GM23338 (cell line): ENCODE measurements at regions not wholly inside any gene's neighbourhood (a gene's known extent, or its start where the extent isn't known, plus 50 kb on each side); places are given as distances from the start of the nearest gene placed in this dataset.

ENCODE experiments used
- ATAC-seq: fragments of 200-7000 bp; cut with Tn5 transposase; 3 replicates; pipeline ENCODE4 v1.9.1; 2020
- DNase-seq: peaks from one replicate; pipeline ENCODE4 v3.0.0-alpha.2; 2015; ENCODE audit warnings: low spot score
- H2AFZ ChIP-seq: fragments of 200-600 bp; sonication (generic); 2 replicates; pipeline ENCODE4 v1.8.0; 2016; ENCODE audit warnings: antibody characterized with exemption, mild to moderate bottlenecking, moderate library complexity
- H3F3A ChIP-seq: fragments of 200-600 bp; sonication (generic); replicated peaks from 2 replicates; pipeline ENCODE4 v1.8.0; 2017; ENCODE audit warnings: antibody characterized with exemption, mixed run types, low read depth
- H3K27ac ChIP-seq: fragments of 200-600 bp; sonication (generic); 2 replicates; pipeline ENCODE4 v1.6.1; 2016; ENCODE audit warnings: low read depth
- H3K27me3 ChIP-seq: fragments of 200-600 bp; sonication (generic); 2 replicates; pipeline ENCODE4 v1.8.0; 2016; ENCODE audit warnings: mild to moderate bottlenecking, mixed run types, moderate library complexity; ENCODE audit not compliant: insufficient read depth
- H3K36me3 ChIP-seq: fragments of 200-600 bp; sonication (generic); 2 replicates; pipeline ENCODE4 v1.8.0; 2016; ENCODE audit warnings: mild to moderate bottlenecking; ENCODE audit not compliant: insufficient read depth
- H3K4me1 ChIP-seq: fragments of 200-600 bp; sonication (generic); 2 replicates; pipeline ENCODE4 v1.8.0; 2016; ENCODE audit warnings: mild to moderate bottlenecking, moderate library complexity; ENCODE audit not compliant: insufficient read depth
- H3K4me2 ChIP-seq: fragments of 200-600 bp; sonication (generic); 2 replicates; pipeline ENCODE4 v1.7.1; 2017; ENCODE audit warnings: mixed run types
- H3K4me3 ChIP-seq: fragments of 200-600 bp; sonication (generic); 2 replicates; pipeline ENCODE4 v1.6.1; 2016; ENCODE audit warnings: mixed run types
- H3K79me2 ChIP-seq: fragments of 200-600 bp; sonication (generic); replicated peaks from 2 replicates; pipeline ENCODE4 v1.8.0; 2017; ENCODE audit warnings: mild to moderate bottlenecking; ENCODE audit not compliant: insufficient read depth
- H3K9me2 ChIP-seq: fragments of 200-600 bp; sonication (generic); 2 replicates; pipeline ENCODE4 v1.8.0; 2017; ENCODE audit not compliant: insufficient read depth
- H4K20me1 ChIP-seq: fragments of 200-600 bp; sonication (generic); replicated peaks from 2 replicates; pipeline ENCODE4 v1.8.0; 2017; ENCODE audit warnings: mild to moderate bottlenecking; ENCODE audit not compliant: insufficient read depth
- H3K27ac Mint-ChIP-seq: 2 replicates; pipeline ENCODE4 v1.8.0; 2020; ENCODE audit warnings: inconsistent platforms, mild to moderate bottlenecking, moderate library complexity, mixed read lengths
- H3K27me3 Mint-ChIP-seq: 3 replicates; pipeline ENCODE4 v1.8.0; 2022; ENCODE audit warnings: low read depth, mild to moderate bottlenecking, moderate library complexity, mixed read lengths, inconsistent platforms; ENCODE audit not compliant: insufficient read depth, poor library complexity
- H3K36me3 Mint-ChIP-seq: 3 replicates; pipeline ENCODE4 v1.8.0; 2021; ENCODE audit warnings: low read depth, mild to moderate bottlenecking, inconsistent platforms, moderate library complexity, mixed read lengths
- H3K4me1 Mint-ChIP-seq: 3 replicates; pipeline ENCODE4 v1.8.0; 2020; ENCODE audit warnings: mild to moderate bottlenecking, inconsistent platforms, mixed read lengths
- H3K4me3 Mint-ChIP-seq: 3 replicates; pipeline ENCODE4 v1.8.0; 2021; ENCODE audit warnings: moderate library complexity, mild to moderate bottlenecking, inconsistent platforms, mixed read lengths
- H3K9me3 Mint-ChIP-seq: 3 replicates; pipeline ENCODE4 v1.8.0; 2020; ENCODE audit warnings: moderate library complexity, mild to moderate bottlenecking, inconsistent platforms, mixed read lengths
- CREB1 ChIP-seq: fragments of 250-450 bp; sonication (Bioruptor Pico); IDR thresholded peaks from 2 replicates; pipeline ENCODE4 v1.5.0; 2020; ENCODE audit warnings: low read depth, mild to moderate bottlenecking, moderate library complexity
- CTCF ChIP-seq, 2 experiments: fragments of 200-600 bp in 1 of 2; sonication (generic) in 1 of 2; conservative IDR thresholded peaks; 2 replicates each; pipeline versions ENCODE4 v1.5.1 to v1.6.1; 2016 to 2017; ENCODE audit warnings: antibody characterized with exemption in 2 of 2, low read depth in 2 of 2, mild to moderate bottlenecking in 2 of 2, moderate library complexity in 1 of 2
- EZH2 ChIP-seq: fragments of 200-600 bp; sonication (generic); IDR thresholded peaks from one replicate; pipeline ENCODE4 v1.8.0; 2017; ENCODE audit warnings: antibody characterized with exemption, mild to moderate bottlenecking, low read depth; ENCODE audit not compliant: unreplicated experiment
- EZH2phosphoT487 ChIP-seq: fragments of 200-600 bp; sonication (generic); IDR thresholded peaks from one replicate; pipeline ENCODE4 v1.8.1; 2018; ENCODE audit warnings: antibody characterized with exemption; ENCODE audit not compliant: unreplicated experiment
- JUNB ChIP-seq: IDR thresholded peaks from one replicate; pipeline ENCODE4 v1.6.1; 2016; ENCODE audit warnings: antibody characterized with exemption; ENCODE audit not compliant: unreplicated experiment
- NANOG ChIP-seq: IDR thresholded peaks from 2 replicates; pipeline ENCODE4 v1.6.1; 2016; ENCODE audit warnings: antibody characterized with exemption, borderline replicate concordance
- POLR2AphosphoS5 ChIP-seq: IDR thresholded peaks from 2 replicates; pipeline ENCODE4 v1.6.1; 2016; ENCODE audit warnings: antibody characterized with exemption, low read depth
- STAT1 ChIP-seq: IDR thresholded peaks from one replicate; pipeline ENCODE4 v1.6.1; 2016; ENCODE audit warnings: antibody characterized with exemption; ENCODE audit not compliant: unreplicated experiment
- ZNF114 ChIP-seq: fragments of 250-450 bp; sonication (Bioruptor Pico); IDR thresholded peaks from 2 replicates; pipeline ENCODE4 v1.5.0; 2020; ENCODE audit warnings: mild to moderate bottlenecking, moderate library complexity
- ZNF331 ChIP-seq: fragments of 250-450 bp; sonication (Bioruptor Pico); IDR thresholded peaks from 2 replicates; pipeline ENCODE4 v1.5.0; 2020; ENCODE audit warnings: low read depth, mild to moderate bottlenecking, moderate library complexity
- TF ChIP-seq, protein P1 (sequence below): IDR thresholded peaks from one replicate; pipeline ENCODE4 v1.6.1; 2018; ENCODE audit warnings: antibody characterized with exemption; ENCODE audit not compliant: unreplicated experiment

GRCh38 chr6:44614396-44614795 is 226.9 kb downstream of the CDC5L start:
- Histone ChIP-seq H3K79me2 (no peaks in the 10 kb centered on the region), H4K20me1 (no peaks in the 10 kb centered on the region), H3K4me1 (no peaks in the 10 kb centered on the region), H3F3A (no peaks in the 10 kb centered on the region), H3K4me2 (no peak overlapping the region), H3K9me2 (peaks cover 3% of the 10 kb centered on the region), H2AFZ (no peak overlapping the region), H3K4me3 (no peak overlapping the region), H3K27ac (no peak overlapping the region), H3K36me3 (no peaks in the 10 kb centered on the region), H3K27me3 (no peaks in the 10 kb centered on the region)
- H3K4me3 Mint-ChIP-seq = no peak overlapping the region
- no peaks in the 10 kb centered on the region for H3K9me3 Mint-ChIP-seq
- no peak for ATAC-seq
- DNase-seq = no peak
- no peaks in the 10 kb centered on the region for H3K4me1 Mint-ChIP-seq
- no peak overlapping the region for H3K27ac Mint-ChIP-seq
- H3K27me3 Mint-ChIP-seq = no peaks in the 10 kb centered on the region
- no peak for TF ChIP-seq EZH2phosphoT487
- TF ChIP-seq POLR2AphosphoS5 = no peak
- TF ChIP-seq STAT1 = no peak
- TF ChIP-seq ZNF114 (CRISPR knock-in tag) = no peak
- no peak for TF ChIP-seq NANOG
- TF ChIP-seq CTCF (conservative IDR thresholded peaks at IDR 0.05; ENCODE audit: low read depth in 2 of 2) = no peak
- TF ChIP-seq CREB1 = no peak
- TF ChIP-seq EZH2 = no peak
- TF ChIP-seq ZNF331 = no peak
- no peak for TF ChIP-seq JUNB
- TF ChIP-seq, protein P1, sequence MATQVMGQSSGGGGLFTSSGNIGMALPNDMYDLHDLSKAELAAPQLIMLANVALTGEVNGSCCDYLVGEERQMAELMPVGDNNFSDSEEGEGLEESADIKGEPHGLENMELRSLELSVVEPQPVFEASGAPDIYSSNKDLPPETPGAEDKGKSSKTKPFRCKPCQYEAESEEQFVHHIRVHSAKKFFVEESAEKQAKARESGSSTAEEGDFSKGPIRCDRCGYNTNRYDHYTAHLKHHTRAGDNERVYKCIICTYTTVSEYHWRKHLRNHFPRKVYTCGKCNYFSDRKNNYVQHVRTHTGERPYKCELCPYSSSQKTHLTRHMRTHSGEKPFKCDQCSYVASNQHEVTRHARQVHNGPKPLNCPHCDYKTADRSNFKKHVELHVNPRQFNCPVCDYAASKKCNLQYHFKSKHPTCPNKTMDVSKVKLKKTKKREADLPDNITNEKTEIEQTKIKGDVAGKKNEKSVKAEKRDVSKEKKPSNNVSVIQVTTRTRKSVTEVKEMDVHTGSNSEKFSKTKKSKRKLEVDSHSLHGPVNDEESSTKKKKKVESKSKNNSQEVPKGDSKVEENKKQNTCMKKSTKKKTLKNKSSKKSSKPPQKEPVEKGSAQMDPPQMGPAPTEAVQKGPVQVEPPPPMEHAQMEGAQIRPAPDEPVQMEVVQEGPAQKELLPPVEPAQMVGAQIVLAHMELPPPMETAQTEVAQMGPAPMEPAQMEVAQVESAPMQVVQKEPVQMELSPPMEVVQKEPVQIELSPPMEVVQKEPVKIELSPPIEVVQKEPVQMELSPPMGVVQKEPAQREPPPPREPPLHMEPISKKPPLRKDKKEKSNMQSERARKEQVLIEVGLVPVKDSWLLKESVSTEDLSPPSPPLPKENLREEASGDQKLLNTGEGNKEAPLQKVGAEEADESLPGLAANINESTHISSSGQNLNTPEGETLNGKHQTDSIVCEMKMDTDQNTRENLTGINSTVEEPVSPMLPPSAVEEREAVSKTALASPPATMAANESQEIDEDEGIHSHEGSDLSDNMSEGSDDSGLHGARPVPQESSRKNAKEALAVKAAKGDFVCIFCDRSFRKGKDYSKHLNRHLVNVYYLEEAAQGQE = no peak
- H3K36me3 Mint-ChIP-seq = no peaks in the 10 kb centered on the region

- Histone ChIP-seq H3K79me2 (no peaks in the 10 kb centered on the region), H3K36me3 (no peaks in the 10 kb centered on the region), H3K4me2 (no peak overlapping the region), H3F3A (no peaks in the 10 kb centered on the region), H3K27ac (no peak overlapping the region), H3K4me1 (peaks cover 7% of the 10 kb centered on the region), H4K20me1 (no peaks in the 10 kb centered on the region), H2AFZ (no peak overlapping the region; the same call in 1 of the 2 replicates), H3K9me2 (peaks cover 7% of the 10 kb centered on the region), H3K27me3 (no peaks in the 10 kb centered on the region), H3K4me3 (no peak overlapping the region)
- peaks cover 5% of the 10 kb centered on the region; the same call in 2 of the 3 replicates for H3K4me1 Mint-ChIP-seq
- DNase-seq (no peak), ATAC-seq (no peak)
- H3K27ac Mint-ChIP-seq = no peak overlapping the region
- H3K9me3 Mint-ChIP-seq = no peaks in the 10 kb centered on the region
- no peaks in the 10 kb centered on the region for H3K27me3 Mint-ChIP-seq
- H3K36me3 Mint-ChIP-seq = no peaks in the 10 kb centered on the region
- H3K4me3 Mint-ChIP-seq = no peak overlapping the region
- TF ChIP-seq, protein P1 = no peak
Observed at GRCh38 chr6:44615621-44616020, 228.1 kb downstream of the CDC5L start.
